ENCODE measurements at regions not wholly inside any gene's neighbourhood (a gene's known extent, or its start where the extent isn't known, plus 50 kb on each side); places are given as distances from the start of the nearest gene placed in this dataset.

GRCh38 chr9:18398038-18398437, 75.9 kb upstream of the ADAMTSL1 start:
- intact Hi-C loops (cut with micrococcal nuclease) = no loop called here

More at GRCh38 chr9:18398038-18398437, 75.9 kb upstream of the ADAMTSL1 start:
- ChIA-PET RAD21 (ENCODE audit: low non-redundant PET in 1 of 2, low total read pairs in 2 of 2, uncharacterized antibody in 2 of 2, unreplicated experiment in 2 of 2) (no interaction called here), CTCF (no interaction called here), POLR2A (no interaction called here)
- H3K4me3 ChIP-seq (replicated peaks in 1 of 2; ENCODE audit: low read depth in 1 of 2, low read length in 2 of 2) = no peak overlapping the region
- H3K27me3 ChIP-seq (ENCODE audit: insufficient read depth, low read length) = no peaks in the 10 kb centered on the region
- no peak overlapping the region for H2AFZ ChIP-seq (ENCODE audit: low read depth, low read length, poor library complexity, severe bottlenecking)
- no peaks in the 10 kb centered on the region for H3K9me2 ChIP-seq (ENCODE audit: insufficient read depth)
- H3K9me3 ChIP-seq (ENCODE audit: control insufficient read depth in 1 of 2, insufficient read depth in 1 of 2, low read depth in 1 of 2, low read length in 2 of 2) = no peaks in the 10 kb centered on the region
- H3K4me1 ChIP-seq (ENCODE audit: control insufficient read depth in 1 of 2, insufficient read depth in 2 of 2, low read length in 2 of 2) = peaks cover 0 to 9% of the 10 kb centered on the region in 2 experiments; a peak in 1 of 4 replicates
- no peak for TF ChIP-seq EGR1 (IDR thresholded peaks at IDR 0.05; ENCODE audit: low read depth)
- TF ChIP-seq FOSL1 (IDR thresholded peaks at IDR 0.05; ENCODE audit: low read depth) = no peak
- TF ChIP-seq JUND (IDR thresholded peaks at IDR 0.05) = no peak
- no peak for TF ChIP-seq SIN3A (IDR thresholded peaks at IDR 0.05; ENCODE audit: low read depth)
- TF ChIP-seq RAD21 (IDR thresholded peaks at IDR 0.05; ENCODE audit: low read depth) = no peak
- no peak for TF ChIP-seq POLR2AphosphoS5 (IDR thresholded peaks at IDR 0.05; ENCODE audit: low read depth, low read length)
- TF ChIP-seq YY1 (IDR thresholded peaks at IDR 0.05; ENCODE audit: extremely low read depth, insufficient replicate concordance, low read depth, low read length) = no peak
- TF ChIP-seq MAX (IDR thresholded peaks at IDR 0.05) = no peak
- no peak for TF ChIP-seq ZBTB33 (IDR thresholded peaks at IDR 0.05; ENCODE audit: extremely low read depth, insufficient replicate concordance, low read length)
- H3K36me3 ChIP-seq (ENCODE audit: control insufficient read depth in 1 of 2, insufficient read depth in 2 of 2, low read length in 2 of 2) = no peaks in the 10 kb centered on the region
- H3K4me2 ChIP-seq (ENCODE audit: low read length) = no peak overlapping the region
- H4K20me1 ChIP-seq (ENCODE audit: insufficient read depth) = no peaks in the 10 kb centered on the region
- no peak for ATAC-seq
- H3K9ac ChIP-seq (ENCODE audit: low read length) = no peak overlapping the region
- H3K27ac ChIP-seq (ENCODE audit: low read depth, low read length) = no peak overlapping the region
- H3K79me2 ChIP-seq (ENCODE audit: insufficient read depth, low read length) = no peaks in the 10 kb centered on the region
- no TSS peak for BruUV-seq (replicated peaks)
- DNase-seq (ENCODE audit: low read depth, low spot score) = no peak
